ENCODE measurements at regions not wholly inside any gene's neighbourhood (a gene's known extent, or its start where the extent isn't known, plus 50 kb on each side); places are given as distances from the start of the nearest gene placed in this dataset.

DNA sequence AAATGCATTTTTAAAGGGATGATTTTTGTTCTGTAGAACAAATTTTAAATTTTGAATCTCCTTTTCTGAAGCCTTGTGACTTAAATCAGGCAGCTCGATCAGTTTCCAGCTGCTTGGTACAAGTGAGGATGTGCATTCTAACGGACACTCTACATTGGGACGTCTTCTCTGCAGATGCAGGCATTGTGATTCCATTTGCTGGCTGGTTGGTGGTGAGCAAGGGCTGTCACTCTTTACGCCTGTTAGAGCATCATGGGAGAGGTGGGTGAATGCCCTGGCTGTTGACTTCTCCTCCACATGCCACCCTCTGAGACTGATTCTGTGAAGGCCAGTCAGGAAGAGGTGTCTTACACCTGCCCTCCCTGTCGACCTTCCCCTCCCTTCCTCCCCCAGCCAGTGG is 240.5 kb upstream of the RNF32 start:
- TF ChIP-seq GATA3 (IDR thresholded peaks at IDR 0.05; ENCODE audit: low read depth, low read length) (no peak), GATA2 (IDR thresholded peaks at IDR 0.05; ENCODE audit: low read depth, low read length) (no peak)

Data from SH-SY5Y (cell line).